ENCODE measurements at regions not wholly inside any gene's neighbourhood (a gene's known extent, or its start where the extent isn't known, plus 50 kb on each side); places are given as distances from the start of the nearest gene placed in this dataset.

DNA sequence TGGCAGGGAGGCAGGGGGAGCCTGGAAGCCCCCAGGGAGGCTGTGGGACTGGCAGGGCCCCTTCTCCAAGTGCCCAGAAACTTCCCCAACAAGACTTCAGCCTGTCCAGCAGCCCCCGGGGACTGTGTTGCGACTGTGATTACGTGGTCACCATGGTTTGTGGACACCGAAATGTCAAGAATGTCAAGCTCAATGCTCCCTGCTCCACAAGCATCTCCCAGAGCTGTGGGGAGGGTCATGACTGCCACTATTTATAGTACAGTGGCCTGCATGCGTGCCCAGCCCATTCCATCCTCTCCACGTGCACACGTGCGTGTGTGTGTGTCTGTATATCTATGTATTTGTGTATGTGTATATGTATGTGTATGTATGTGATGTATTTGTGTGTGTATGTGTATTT, 93.8 kb upstream of the MBOAT2 start:
- TF ChIP-seq, protein P1, sequence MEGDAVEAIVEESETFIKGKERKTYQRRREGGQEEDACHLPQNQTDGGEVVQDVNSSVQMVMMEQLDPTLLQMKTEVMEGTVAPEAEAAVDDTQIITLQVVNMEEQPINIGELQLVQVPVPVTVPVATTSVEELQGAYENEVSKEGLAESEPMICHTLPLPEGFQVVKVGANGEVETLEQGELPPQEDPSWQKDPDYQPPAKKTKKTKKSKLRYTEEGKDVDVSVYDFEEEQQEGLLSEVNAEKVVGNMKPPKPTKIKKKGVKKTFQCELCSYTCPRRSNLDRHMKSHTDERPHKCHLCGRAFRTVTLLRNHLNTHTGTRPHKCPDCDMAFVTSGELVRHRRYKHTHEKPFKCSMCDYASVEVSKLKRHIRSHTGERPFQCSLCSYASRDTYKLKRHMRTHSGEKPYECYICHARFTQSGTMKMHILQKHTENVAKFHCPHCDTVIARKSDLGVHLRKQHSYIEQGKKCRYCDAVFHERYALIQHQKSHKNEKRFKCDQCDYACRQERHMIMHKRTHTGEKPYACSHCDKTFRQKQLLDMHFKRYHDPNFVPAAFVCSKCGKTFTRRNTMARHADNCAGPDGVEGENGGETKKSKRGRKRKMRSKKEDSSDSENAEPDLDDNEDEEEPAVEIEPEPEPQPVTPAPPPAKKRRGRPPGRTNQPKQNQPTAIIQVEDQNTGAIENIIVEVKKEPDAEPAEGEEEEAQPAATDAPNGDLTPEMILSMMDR (IDR thresholded peaks at IDR 0.05), result no peak
- TF ChIP-seq EZH2 (IDR thresholded peaks at IDR 0.05), result no peak
